GM23338 (cell line): ENCODE measurements at regions not wholly inside any gene's neighbourhood (a gene's known extent, or its start where the extent isn't known, plus 50 kb on each side); places are given as distances from the start of the nearest gene placed in this dataset.

Experiments
- ATAC-seq: fragments of 200-7000 bp; cut with Tn5 transposase; 3 replicates; pipeline ENCODE4 v1.9.1; 2020
- DNase-seq: peaks from one replicate; pipeline ENCODE4 v3.0.0-alpha.2; 2015; ENCODE audit warnings: low spot score
- H2AFZ ChIP-seq: fragments of 200-600 bp; sonication (generic); 2 replicates; pipeline ENCODE4 v1.8.0; 2016; ENCODE audit warnings: antibody characterized with exemption, mild to moderate bottlenecking, moderate library complexity
- H3F3A ChIP-seq: fragments of 200-600 bp; sonication (generic); replicated peaks from 2 replicates; pipeline ENCODE4 v1.8.0; 2017; ENCODE audit warnings: antibody characterized with exemption, mixed run types, low read depth
- H3K27ac ChIP-seq: fragments of 200-600 bp; sonication (generic); 2 replicates; pipeline ENCODE4 v1.6.1; 2016; ENCODE audit warnings: low read depth
- H3K27me3 ChIP-seq: fragments of 200-600 bp; sonication (generic); 2 replicates; pipeline ENCODE4 v1.8.0; 2016; ENCODE audit warnings: mild to moderate bottlenecking, mixed run types, moderate library complexity; ENCODE audit not compliant: insufficient read depth
- H3K36me3 ChIP-seq: fragments of 200-600 bp; sonication (generic); 2 replicates; pipeline ENCODE4 v1.8.0; 2016; ENCODE audit warnings: mild to moderate bottlenecking; ENCODE audit not compliant: insufficient read depth
- H3K4me1 ChIP-seq: fragments of 200-600 bp; sonication (generic); 2 replicates; pipeline ENCODE4 v1.8.0; 2016; ENCODE audit warnings: mild to moderate bottlenecking, moderate library complexity; ENCODE audit not compliant: insufficient read depth
- H3K4me2 ChIP-seq: fragments of 200-600 bp; sonication (generic); 2 replicates; pipeline ENCODE4 v1.7.1; 2017; ENCODE audit warnings: mixed run types
- H3K4me3 ChIP-seq: fragments of 200-600 bp; sonication (generic); 2 replicates; pipeline ENCODE4 v1.6.1; 2016; ENCODE audit warnings: mixed run types
- H3K79me2 ChIP-seq: fragments of 200-600 bp; sonication (generic); replicated peaks from 2 replicates; pipeline ENCODE4 v1.8.0; 2017; ENCODE audit warnings: mild to moderate bottlenecking; ENCODE audit not compliant: insufficient read depth
- H3K9me2 ChIP-seq: fragments of 200-600 bp; sonication (generic); 2 replicates; pipeline ENCODE4 v1.8.0; 2017; ENCODE audit not compliant: insufficient read depth
- H4K20me1 ChIP-seq: fragments of 200-600 bp; sonication (generic); replicated peaks from 2 replicates; pipeline ENCODE4 v1.8.0; 2017; ENCODE audit warnings: mild to moderate bottlenecking; ENCODE audit not compliant: insufficient read depth
- H3K27ac Mint-ChIP-seq: 2 replicates; pipeline ENCODE4 v1.8.0; 2020; ENCODE audit warnings: inconsistent platforms, mild to moderate bottlenecking, moderate library complexity, mixed read lengths
- H3K27me3 Mint-ChIP-seq: 3 replicates; pipeline ENCODE4 v1.8.0; 2022; ENCODE audit warnings: low read depth, mild to moderate bottlenecking, moderate library complexity, mixed read lengths, inconsistent platforms; ENCODE audit not compliant: insufficient read depth, poor library complexity
- H3K36me3 Mint-ChIP-seq: 3 replicates; pipeline ENCODE4 v1.8.0; 2021; ENCODE audit warnings: low read depth, mild to moderate bottlenecking, inconsistent platforms, moderate library complexity, mixed read lengths
- H3K4me1 Mint-ChIP-seq: 3 replicates; pipeline ENCODE4 v1.8.0; 2020; ENCODE audit warnings: mild to moderate bottlenecking, inconsistent platforms, mixed read lengths
- H3K4me3 Mint-ChIP-seq: 3 replicates; pipeline ENCODE4 v1.8.0; 2021; ENCODE audit warnings: moderate library complexity, mild to moderate bottlenecking, inconsistent platforms, mixed read lengths
- H3K9me3 Mint-ChIP-seq: 3 replicates; pipeline ENCODE4 v1.8.0; 2020; ENCODE audit warnings: moderate library complexity, mild to moderate bottlenecking, inconsistent platforms, mixed read lengths
- CREB1 ChIP-seq: fragments of 250-450 bp; sonication (Bioruptor Pico); IDR thresholded peaks from 2 replicates; pipeline ENCODE4 v1.5.0; 2020; ENCODE audit warnings: low read depth, mild to moderate bottlenecking, moderate library complexity
- EZH2 ChIP-seq: fragments of 200-600 bp; sonication (generic); IDR thresholded peaks from one replicate; pipeline ENCODE4 v1.8.0; 2017; ENCODE audit warnings: antibody characterized with exemption, mild to moderate bottlenecking, low read depth; ENCODE audit not compliant: unreplicated experiment
- EZH2phosphoT487 ChIP-seq: fragments of 200-600 bp; sonication (generic); IDR thresholded peaks from one replicate; pipeline ENCODE4 v1.8.1; 2018; ENCODE audit warnings: antibody characterized with exemption; ENCODE audit not compliant: unreplicated experiment
- JUNB ChIP-seq: IDR thresholded peaks from one replicate; pipeline ENCODE4 v1.6.1; 2016; ENCODE audit warnings: antibody characterized with exemption; ENCODE audit not compliant: unreplicated experiment
- NANOG ChIP-seq: IDR thresholded peaks from 2 replicates; pipeline ENCODE4 v1.6.1; 2016; ENCODE audit warnings: antibody characterized with exemption, borderline replicate concordance
- POLR2AphosphoS5 ChIP-seq: IDR thresholded peaks from 2 replicates; pipeline ENCODE4 v1.6.1; 2016; ENCODE audit warnings: antibody characterized with exemption, low read depth
- STAT1 ChIP-seq: IDR thresholded peaks from one replicate; pipeline ENCODE4 v1.6.1; 2016; ENCODE audit warnings: antibody characterized with exemption; ENCODE audit not compliant: unreplicated experiment
- TF ChIP-seq, protein P1 (sequence below): fragments of 250-450 bp; sonication (Bioruptor Pico); IDR thresholded peaks from 2 replicates; pipeline ENCODE4 v1.5.0; 2020; ENCODE audit warnings: mild to moderate bottlenecking, moderate library complexity
- TF ChIP-seq, protein P2 (sequence below): IDR thresholded peaks from 2 replicates; pipeline ENCODE4 v1.6.1; 2016; ENCODE audit warnings: antibody characterized with exemption
- TF ChIP-seq, protein P3 (sequence below): IDR thresholded peaks from one replicate; pipeline ENCODE4 v1.6.1; 2018; ENCODE audit warnings: antibody characterized with exemption; ENCODE audit not compliant: unreplicated experiment

DNA sequence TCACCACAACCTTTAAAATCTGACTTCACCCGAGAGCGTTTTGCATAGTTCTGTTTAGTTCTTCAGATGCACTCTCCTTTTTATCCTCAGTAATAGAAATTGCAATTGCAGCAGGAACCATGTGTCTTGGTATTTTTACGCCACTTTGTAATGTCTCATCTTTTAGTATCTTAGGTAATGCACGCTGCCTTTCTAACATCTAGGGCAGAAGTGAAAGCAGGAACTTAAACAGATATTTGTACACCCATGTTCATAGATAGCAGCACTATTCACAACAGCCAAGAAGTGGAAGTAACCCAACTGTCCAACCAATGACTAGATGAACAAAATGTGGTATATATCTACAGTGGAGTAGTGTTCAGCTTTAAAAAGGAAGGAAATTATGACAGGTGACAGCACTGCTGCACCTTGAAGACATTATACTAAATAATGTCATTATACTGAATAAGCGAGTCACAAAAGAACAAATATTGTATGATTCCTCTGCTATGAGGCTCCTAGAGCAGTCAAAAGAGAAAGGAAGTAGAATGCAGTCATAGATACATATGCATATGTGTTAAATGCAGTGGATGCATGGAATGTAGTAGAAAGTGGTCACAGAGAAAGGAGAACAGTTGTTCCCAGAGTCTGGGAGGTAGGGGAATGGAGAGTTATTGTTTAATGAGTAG lies 105.9 kb upstream of the GJB6 start (continued):
- TF ChIP-seq, protein P1, sequence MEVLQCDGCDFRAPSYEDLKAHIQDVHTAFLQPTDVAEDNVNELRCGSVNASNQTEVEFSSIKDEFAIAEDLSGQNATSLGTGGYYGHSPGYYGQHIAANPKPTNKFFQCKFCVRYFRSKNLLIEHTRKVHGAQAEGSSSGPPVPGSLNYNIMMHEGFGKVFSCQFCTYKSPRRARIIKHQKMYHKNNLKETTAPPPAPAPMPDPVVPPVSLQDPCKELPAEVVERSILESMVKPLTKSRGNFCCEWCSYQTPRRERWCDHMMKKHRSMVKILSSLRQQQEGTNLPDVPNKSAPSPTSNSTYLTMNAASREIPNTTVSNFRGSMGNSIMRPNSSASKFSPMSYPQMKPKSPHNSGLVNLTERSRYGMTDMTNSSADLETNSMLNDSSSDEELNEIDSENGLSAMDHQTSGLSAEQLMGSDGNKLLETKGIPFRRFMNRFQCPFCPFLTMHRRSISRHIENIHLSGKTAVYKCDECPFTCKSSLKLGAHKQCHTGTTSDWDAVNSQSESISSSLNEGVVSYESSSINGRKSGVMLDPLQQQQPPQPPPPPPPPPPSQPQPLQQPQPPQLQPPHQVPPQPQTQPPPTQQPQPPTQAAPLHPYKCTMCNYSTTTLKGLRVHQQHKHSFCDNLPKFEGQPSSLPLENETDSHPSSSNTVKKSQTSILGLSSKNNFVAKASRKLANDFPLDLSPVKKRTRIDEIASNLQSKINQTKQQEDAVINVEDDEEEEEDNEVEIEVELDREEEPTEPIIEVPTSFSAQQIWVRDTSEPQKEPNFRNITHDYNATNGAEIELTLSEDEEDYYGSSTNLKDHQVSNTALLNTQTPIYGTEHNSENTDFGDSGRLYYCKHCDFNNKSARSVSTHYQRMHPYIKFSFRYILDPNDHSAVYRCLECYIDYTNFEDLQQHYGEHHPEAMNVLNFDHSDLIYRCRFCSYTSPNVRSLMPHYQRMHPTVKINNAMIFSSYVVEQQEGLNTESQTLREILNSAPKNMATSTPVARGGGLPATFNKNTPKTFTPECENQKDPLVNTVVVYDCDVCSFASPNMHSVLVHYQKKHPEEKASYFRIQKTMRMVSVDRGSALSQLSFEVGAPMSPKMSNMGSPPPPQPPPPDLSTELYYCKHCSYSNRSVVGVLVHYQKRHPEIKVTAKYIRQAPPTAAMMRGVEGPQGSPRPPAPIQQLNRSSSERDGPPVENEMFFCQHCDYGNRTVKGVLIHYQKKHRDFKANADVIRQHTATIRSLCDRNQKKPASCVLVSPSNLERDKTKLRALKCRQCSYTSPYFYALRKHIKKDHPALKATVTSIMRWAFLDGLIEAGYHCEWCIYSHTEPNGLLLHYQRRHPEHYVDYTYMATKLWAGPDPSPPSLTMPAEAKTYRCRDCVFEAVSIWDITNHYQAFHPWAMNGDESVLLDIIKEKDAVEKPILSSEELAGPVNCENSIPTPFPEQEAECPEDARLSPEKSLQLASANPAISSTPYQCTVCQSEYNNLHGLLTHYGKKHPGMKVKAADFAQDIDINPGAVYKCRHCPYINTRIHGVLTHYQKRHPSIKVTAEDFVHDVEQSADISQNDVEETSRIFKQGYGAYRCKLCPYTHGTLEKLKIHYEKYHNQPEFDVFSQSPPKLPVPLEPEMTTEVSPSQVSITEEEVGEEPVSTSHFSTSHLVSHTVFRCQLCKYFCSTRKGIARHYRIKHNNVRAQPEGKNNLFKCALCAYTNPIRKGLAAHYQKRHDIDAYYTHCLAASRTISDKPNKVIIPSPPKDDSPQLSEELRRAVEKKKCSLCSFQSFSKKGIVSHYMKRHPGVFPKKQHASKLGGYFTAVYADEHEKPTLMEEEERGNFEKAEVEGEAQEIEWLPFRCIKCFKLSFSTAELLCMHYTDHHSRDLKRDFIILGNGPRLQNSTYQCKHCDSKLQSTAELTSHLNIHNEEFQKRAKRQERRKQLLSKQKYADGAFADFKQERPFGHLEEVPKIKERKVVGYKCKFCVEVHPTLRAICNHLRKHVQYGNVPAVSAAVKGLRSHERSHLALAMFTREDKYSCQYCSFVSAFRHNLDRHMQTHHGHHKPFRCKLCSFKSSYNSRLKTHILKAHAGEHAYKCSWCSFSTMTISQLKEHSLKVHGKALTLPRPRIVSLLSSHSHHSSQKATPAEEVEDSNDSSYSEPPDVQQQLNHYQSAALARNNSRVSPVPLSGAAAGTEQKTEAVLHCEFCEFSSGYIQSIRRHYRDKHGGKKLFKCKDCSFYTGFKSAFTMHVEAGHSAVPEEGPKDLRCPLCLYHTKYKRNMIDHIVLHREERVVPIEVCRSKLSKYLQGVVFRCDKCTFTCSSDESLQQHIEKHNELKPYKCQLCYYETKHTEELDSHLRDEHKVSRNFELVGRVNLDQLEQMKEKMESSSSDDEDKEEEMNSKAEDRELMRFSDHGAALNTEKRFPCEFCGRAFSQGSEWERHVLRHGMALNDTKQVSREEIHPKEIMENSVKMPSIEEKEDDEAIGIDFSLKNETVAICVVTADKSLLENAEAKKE (CRISPR knock-in tag), result no peak
- TF ChIP-seq, protein P2, sequence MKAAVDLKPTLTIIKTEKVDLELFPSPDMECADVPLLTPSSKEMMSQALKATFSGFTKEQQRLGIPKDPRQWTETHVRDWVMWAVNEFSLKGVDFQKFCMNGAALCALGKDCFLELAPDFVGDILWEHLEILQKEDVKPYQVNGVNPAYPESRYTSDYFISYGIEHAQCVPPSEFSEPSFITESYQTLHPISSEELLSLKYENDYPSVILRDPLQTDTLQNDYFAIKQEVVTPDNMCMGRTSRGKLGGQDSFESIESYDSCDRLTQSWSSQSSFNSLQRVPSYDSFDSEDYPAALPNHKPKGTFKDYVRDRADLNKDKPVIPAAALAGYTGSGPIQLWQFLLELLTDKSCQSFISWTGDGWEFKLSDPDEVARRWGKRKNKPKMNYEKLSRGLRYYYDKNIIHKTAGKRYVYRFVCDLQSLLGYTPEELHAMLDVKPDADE, result no peak
- TF ChIP-seq EZH2 (no peak), CREB1 (CRISPR knock-in tag) (no peak)

DNA sequence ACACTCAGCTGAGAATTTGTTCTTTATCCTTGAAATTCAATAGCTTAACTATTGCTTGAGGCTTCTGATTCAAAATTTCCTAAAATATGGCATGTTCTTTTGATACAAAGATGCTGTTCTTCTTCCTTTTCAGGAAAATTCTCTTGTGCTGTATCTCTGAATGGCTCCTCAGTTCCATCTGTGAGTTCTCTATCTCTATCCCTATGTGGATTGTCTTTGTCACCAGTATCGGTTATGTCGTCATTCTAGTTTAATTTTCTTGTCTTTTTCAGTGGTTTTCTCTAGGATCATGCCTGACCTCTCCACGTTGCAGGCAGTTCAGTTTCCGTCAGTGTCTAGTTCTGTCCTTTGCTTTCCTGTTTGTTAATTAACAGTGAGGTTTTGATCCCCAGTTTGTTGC lies 104.6 kb upstream of the GJB6 start:
- H3K9me3 Mint-ChIP-seq, result no peaks in the 10 kb centered on the region
- H3K27ac Mint-ChIP-seq, result no peak overlapping the region
- Histone ChIP-seq H3K27ac (no peak overlapping the region), H3K4me1 (peaks cover 8% of the 10 kb centered on the region), H3K4me2 (no peak overlapping the region), H3K36me3 (no peaks in the 10 kb centered on the region), H3K4me3 (no peak overlapping the region), H3K9me2 (no peaks in the 10 kb centered on the region), H3K79me2 (no peaks in the 10 kb centered on the region), H4K20me1 (no peaks in the 10 kb centered on the region; the same call in 1 of the 2 replicates), H3F3A (no peaks in the 10 kb centered on the region), H2AFZ (no peak overlapping the region), H3K27me3 (no peaks in the 10 kb centered on the region)
- H3K4me3 Mint-ChIP-seq, result no peak overlapping the region
- H3K27me3 Mint-ChIP-seq, result peaks cover 3% of the 10 kb centered on the region
- DNase-seq, result no peak
- ATAC-seq, result no peak
- H3K4me1 Mint-ChIP-seq, result peaks cover 19% of the 10 kb centered on the region
- no peaks in the 10 kb centered on the region; the same call in 2 of the 3 replicates for H3K36me3 Mint-ChIP-seq
- TF ChIP-seq NANOG, result no peak
- no peak for TF ChIP-seq POLR2AphosphoS5
- no peak for TF ChIP-seq JUNB
- no peak for TF ChIP-seq STAT1
- TF ChIP-seq EZH2, result no peak
- TF ChIP-seq, protein P2, result no peak
- TF ChIP-seq CREB1 (CRISPR knock-in tag), result no peak
- TF ChIP-seq, protein P3, sequence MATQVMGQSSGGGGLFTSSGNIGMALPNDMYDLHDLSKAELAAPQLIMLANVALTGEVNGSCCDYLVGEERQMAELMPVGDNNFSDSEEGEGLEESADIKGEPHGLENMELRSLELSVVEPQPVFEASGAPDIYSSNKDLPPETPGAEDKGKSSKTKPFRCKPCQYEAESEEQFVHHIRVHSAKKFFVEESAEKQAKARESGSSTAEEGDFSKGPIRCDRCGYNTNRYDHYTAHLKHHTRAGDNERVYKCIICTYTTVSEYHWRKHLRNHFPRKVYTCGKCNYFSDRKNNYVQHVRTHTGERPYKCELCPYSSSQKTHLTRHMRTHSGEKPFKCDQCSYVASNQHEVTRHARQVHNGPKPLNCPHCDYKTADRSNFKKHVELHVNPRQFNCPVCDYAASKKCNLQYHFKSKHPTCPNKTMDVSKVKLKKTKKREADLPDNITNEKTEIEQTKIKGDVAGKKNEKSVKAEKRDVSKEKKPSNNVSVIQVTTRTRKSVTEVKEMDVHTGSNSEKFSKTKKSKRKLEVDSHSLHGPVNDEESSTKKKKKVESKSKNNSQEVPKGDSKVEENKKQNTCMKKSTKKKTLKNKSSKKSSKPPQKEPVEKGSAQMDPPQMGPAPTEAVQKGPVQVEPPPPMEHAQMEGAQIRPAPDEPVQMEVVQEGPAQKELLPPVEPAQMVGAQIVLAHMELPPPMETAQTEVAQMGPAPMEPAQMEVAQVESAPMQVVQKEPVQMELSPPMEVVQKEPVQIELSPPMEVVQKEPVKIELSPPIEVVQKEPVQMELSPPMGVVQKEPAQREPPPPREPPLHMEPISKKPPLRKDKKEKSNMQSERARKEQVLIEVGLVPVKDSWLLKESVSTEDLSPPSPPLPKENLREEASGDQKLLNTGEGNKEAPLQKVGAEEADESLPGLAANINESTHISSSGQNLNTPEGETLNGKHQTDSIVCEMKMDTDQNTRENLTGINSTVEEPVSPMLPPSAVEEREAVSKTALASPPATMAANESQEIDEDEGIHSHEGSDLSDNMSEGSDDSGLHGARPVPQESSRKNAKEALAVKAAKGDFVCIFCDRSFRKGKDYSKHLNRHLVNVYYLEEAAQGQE, result no peak
- TF ChIP-seq EZH2phosphoT487, result no peak
